ENCODE measurements at regions not wholly inside any gene's neighbourhood (a gene's known extent, or its start where the extent isn't known, plus 50 kb on each side); places are given as distances from the start of the nearest gene placed in this dataset.

DNA sequence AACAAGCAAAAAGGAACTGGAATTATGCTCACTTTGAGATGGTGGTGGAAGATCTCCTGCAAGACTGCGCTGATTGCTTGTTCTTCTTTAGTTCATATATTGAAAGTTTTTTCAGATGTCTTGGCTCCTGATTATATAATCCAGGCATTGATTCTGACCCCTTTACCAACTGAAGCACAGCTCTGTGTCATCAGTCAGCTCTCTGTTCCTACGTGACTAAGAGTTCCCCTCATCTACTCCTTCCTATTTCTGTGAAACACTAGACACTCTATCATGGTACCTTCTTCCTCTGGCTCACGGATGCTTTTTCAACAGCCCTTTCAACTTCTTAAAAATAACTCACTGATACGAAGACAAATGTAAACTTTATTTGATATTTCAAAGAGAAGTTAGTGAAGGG is 788.6 kb downstream of the SOCS6 start:
- no peak overlapping the region for H3K9ac ChIP-seq (ENCODE audit: low read depth, low read length)
- H4K20me1 ChIP-seq (ENCODE audit: insufficient read depth, low read length) = no peaks in the 10 kb centered on the region
- no peak overlapping the region for H3K4me2 ChIP-seq (ENCODE audit: insufficient read depth, low read length)
- H3K9me3 ChIP-seq (ENCODE audit: insufficient read depth, low read length, severe bottlenecking) = no peaks in the 10 kb centered on the region
- H3K79me2 ChIP-seq (ENCODE audit: insufficient read depth, low read length) = no peaks in the 10 kb centered on the region
- H3K4me3 ChIP-seq (ENCODE audit: low read depth in 1 of 2, low read length in 2 of 2) = no peak overlapping the region
- no peaks in the 10 kb centered on the region for H3K27me3 ChIP-seq (ENCODE audit: insufficient read depth, low read length, poor library complexity)
- no peak for TF ChIP-seq EZH2 (IDR thresholded peaks at IDR 0.05; ENCODE audit: borderline replicate concordance, low read depth, low read length, severe bottlenecking)
- TF ChIP-seq, protein P1, sequence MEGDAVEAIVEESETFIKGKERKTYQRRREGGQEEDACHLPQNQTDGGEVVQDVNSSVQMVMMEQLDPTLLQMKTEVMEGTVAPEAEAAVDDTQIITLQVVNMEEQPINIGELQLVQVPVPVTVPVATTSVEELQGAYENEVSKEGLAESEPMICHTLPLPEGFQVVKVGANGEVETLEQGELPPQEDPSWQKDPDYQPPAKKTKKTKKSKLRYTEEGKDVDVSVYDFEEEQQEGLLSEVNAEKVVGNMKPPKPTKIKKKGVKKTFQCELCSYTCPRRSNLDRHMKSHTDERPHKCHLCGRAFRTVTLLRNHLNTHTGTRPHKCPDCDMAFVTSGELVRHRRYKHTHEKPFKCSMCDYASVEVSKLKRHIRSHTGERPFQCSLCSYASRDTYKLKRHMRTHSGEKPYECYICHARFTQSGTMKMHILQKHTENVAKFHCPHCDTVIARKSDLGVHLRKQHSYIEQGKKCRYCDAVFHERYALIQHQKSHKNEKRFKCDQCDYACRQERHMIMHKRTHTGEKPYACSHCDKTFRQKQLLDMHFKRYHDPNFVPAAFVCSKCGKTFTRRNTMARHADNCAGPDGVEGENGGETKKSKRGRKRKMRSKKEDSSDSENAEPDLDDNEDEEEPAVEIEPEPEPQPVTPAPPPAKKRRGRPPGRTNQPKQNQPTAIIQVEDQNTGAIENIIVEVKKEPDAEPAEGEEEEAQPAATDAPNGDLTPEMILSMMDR (IDR thresholded peaks at IDR 0.05; ENCODE audit: borderline replicate concordance, extremely low read depth, low read length, poor library complexity, severe bottlenecking) = no peak
- ATAC-seq (ENCODE audit: insufficient read depth, low read depth) = no peak
- H3K36me3 ChIP-seq (ENCODE audit: insufficient read depth, low read length) = no peaks in the 10 kb centered on the region
- no peak for DNase-seq
- no peak overlapping the region for H2AFZ ChIP-seq (ENCODE audit: low read depth, low read length)
- no peak overlapping the region for H3K27ac ChIP-seq (ENCODE audit: low read length)
- no peaks in the 10 kb centered on the region for H3K4me1 ChIP-seq (ENCODE audit: insufficient read depth, low read length)

DNA sequence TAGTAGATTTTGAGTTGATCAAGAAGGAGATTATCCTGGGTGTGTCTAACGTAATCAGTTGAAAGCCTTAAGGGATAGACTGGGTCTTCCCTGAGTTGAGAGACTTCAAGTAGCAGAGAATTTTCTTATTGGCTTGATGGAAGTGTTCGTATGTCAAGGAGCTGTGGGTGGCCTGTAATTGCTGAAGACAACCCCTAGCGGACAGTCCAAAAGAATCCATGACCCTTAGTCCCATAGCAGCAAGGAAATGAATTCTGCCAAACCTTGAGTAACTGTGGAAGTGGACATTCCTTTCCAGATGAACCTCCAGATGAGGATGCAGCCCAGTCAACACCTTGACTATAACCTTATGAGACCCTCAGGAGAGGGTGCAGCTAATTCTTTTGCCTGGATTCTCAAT is 786.3 kb downstream of the SOCS6 start:
- DNase-seq = no peak
- TF ChIP-seq, protein P1 (IDR thresholded peaks at IDR 0.05; ENCODE audit: borderline replicate concordance, extremely low read depth, low read length, poor library complexity, severe bottlenecking) = no peak
- no peak for TF ChIP-seq EZH2 (IDR thresholded peaks at IDR 0.05; ENCODE audit: borderline replicate concordance, low read depth, low read length, severe bottlenecking)
- no peaks in the 10 kb centered on the region for H3K4me1 ChIP-seq (ENCODE audit: insufficient read depth, low read length)
- no peaks in the 10 kb centered on the region for H3K9me3 ChIP-seq (ENCODE audit: insufficient read depth, low read length, severe bottlenecking)
- H3K79me2 ChIP-seq (ENCODE audit: insufficient read depth, low read length) = no peaks in the 10 kb centered on the region
- no peak overlapping the region for H3K9ac ChIP-seq (ENCODE audit: low read depth, low read length)
- H3K4me2 ChIP-seq (ENCODE audit: insufficient read depth, low read length) = no peak overlapping the region
- H4K20me1 ChIP-seq (ENCODE audit: insufficient read depth, low read length) = no peaks in the 10 kb centered on the region
- no peak for ATAC-seq (ENCODE audit: insufficient read depth, low read depth)
- H3K27ac ChIP-seq (ENCODE audit: low read length) = no peak overlapping the region
- H3K4me3 ChIP-seq (ENCODE audit: low read depth in 1 of 2, low read length in 2 of 2) = no peak overlapping the region
- H3K27me3 ChIP-seq (ENCODE audit: insufficient read depth, low read length, poor library complexity) = no peaks in the 10 kb centered on the region
- no peaks in the 10 kb centered on the region for H3K36me3 ChIP-seq (ENCODE audit: insufficient read depth, low read length)
- no peak overlapping the region for H2AFZ ChIP-seq (ENCODE audit: low read depth, low read length)

DNA sequence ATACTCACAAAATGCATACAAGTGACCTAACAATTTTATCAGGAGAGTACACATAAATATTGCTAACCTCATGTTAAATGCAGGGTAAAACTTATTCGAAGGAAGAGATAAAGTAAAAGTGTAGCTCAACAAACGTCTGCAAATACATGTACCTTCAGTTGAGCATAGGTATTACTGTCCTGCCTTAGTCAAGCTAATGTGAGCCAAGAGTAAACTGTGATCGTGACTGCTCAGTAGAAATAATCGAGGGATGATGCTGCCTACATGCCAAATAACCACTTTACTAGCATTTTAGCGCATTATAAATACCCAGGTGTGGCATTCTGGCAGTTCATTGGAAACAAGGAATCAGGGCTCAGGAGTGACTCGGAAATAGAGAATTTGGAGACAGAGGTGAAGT is 779.5 kb downstream of the SOCS6 start:
- Histone ChIP-seq H3K36me3 (ENCODE audit: insufficient read depth, low read length) (no peaks in the 10 kb centered on the region), H3K9ac (ENCODE audit: low read depth, low read length) (no peak overlapping the region), H3K4me3 (ENCODE audit: low read depth in 1 of 2, low read length in 2 of 2) (no peak overlapping the region), H3K4me2 (ENCODE audit: insufficient read depth, low read length) (no peak overlapping the region), H3K79me2 (ENCODE audit: insufficient read depth, low read length) (no peaks in the 10 kb centered on the region), H3K27me3 (ENCODE audit: insufficient read depth, low read length, poor library complexity) (no peaks in the 10 kb centered on the region), H3K27ac (ENCODE audit: low read length) (no peak overlapping the region), H3K9me3 (ENCODE audit: insufficient read depth, low read length, severe bottlenecking) (no peaks in the 10 kb centered on the region), H3K4me1 (ENCODE audit: insufficient read depth, low read length) (no peaks in the 10 kb centered on the region), H4K20me1 (ENCODE audit: insufficient read depth, low read length) (no peaks in the 10 kb centered on the region), H2AFZ (ENCODE audit: low read depth, low read length) (no peak overlapping the region)
- no peak for ATAC-seq (ENCODE audit: insufficient read depth, low read depth)
- DNase-seq = no peak
- no peak for TF ChIP-seq EZH2 (IDR thresholded peaks at IDR 0.05; ENCODE audit: borderline replicate concordance, low read depth, low read length, severe bottlenecking)
- TF ChIP-seq, protein P1 (IDR thresholded peaks at IDR 0.05; ENCODE audit: borderline replicate concordance, extremely low read depth, low read length, poor library complexity, severe bottlenecking) = no peak

DNA sequence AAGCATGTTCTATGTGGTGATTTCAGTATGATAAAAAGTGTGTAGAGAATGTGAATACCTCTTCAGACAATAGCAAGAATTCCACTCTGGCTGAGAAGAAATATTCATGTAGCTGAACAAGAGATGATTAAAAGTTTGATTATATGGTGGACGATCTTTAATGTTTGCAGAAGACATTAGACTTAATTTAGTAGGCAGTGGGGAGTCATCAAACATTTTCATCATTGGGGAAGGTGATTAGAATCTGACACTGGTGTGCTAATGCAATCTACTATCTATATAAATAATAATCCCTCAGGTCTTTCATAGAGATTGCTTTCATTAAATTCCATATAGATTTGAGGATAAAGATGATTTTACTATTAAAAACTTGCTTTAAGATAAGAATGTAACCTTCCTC is 761.0 kb downstream of the SOCS6 start:
- Histone ChIP-seq H3K4me2 (ENCODE audit: insufficient read depth, low read length) (no peak overlapping the region), H3K36me3 (ENCODE audit: insufficient read depth, low read length) (no peaks in the 10 kb centered on the region), H2AFZ (ENCODE audit: low read depth, low read length) (no peak overlapping the region), H3K27ac (ENCODE audit: low read length) (no peak overlapping the region), H3K27me3 (ENCODE audit: insufficient read depth, low read length, poor library complexity) (no peaks in the 10 kb centered on the region), H3K9me3 (ENCODE audit: insufficient read depth, low read length, severe bottlenecking) (no peaks in the 10 kb centered on the region), H3K4me3 (ENCODE audit: low read depth in 1 of 2, low read length in 2 of 2) (no peak overlapping the region), H3K79me2 (ENCODE audit: insufficient read depth, low read length) (no peaks in the 10 kb centered on the region), H3K9ac (ENCODE audit: low read depth, low read length) (no peak overlapping the region), H3K4me1 (ENCODE audit: insufficient read depth, low read length) (no peaks in the 10 kb centered on the region), H4K20me1 (ENCODE audit: insufficient read depth, low read length) (no peaks in the 10 kb centered on the region)
- ATAC-seq (ENCODE audit: insufficient read depth, low read depth) (no peak), DNase-seq (no peak)
- TF ChIP-seq EZH2 (IDR thresholded peaks at IDR 0.05; ENCODE audit: borderline replicate concordance, low read depth, low read length, severe bottlenecking) = no peak
- TF ChIP-seq, protein P1 (IDR thresholded peaks at IDR 0.05; ENCODE audit: borderline replicate concordance, extremely low read depth, low read length, poor library complexity, severe bottlenecking) = no peak
